ENCODE measurements at regions not wholly inside any gene's neighbourhood (a gene's known extent, or its start where the extent isn't known, plus 50 kb on each side); places are given as distances from the start of the nearest gene placed in this dataset.

DNA sequence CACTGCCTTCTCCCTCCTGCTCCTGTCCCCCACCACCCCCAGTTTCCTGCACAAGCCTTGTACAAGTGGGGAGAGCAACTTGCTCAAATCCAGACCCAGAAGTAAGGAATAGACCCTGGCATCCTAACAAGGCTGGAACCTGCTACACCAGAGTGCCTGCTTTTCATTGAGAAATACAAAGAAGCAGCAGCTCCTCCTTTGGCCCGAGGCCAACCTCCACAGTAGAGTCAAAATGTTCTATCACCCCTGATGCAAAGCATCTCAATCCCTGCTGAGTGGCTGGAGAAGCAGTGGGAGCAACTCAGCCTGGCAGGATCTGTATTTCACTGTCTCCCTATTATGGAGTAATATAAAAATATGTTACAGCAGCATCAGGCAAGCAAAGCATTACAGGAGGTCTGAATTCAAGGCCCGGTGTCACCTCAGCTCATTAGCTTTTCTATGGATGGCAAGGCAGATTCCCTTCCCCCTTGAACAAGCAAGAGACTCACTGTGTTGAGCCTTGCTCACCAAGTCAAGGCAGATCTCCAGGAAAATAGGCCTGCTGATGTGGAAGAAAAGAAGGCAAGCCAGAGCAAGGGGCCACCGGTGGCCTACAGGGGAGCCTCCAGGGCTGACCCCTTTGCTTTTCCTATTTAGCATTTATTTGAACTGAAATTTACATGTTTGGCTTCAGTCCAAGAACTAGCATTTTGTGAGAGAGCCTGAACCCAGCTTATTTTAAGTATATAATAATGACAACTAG lies 186.3 kb upstream of the EGLN3 start:
- no peak overlapping the region for H3K27ac ChIP-seq (ENCODE audit: insufficient read depth, low read depth, low read length)
- no peaks in the 10 kb centered on the region for H3K4me1 ChIP-seq (ENCODE audit: control insufficient read depth, extremely low read depth, insufficient read depth, low read length)
- H3K9ac ChIP-seq (replicated peaks; ENCODE audit: extremely low read depth, insufficient read depth, low read length), result no peak overlapping the region
- no peak overlapping the region for H2AFZ ChIP-seq (ENCODE audit: low read depth, low read length)
- H3K79me2 ChIP-seq (ENCODE audit: control insufficient read depth, insufficient read depth, low read length), result no peaks in the 10 kb centered on the region
- H3K36me3 ChIP-seq (ENCODE audit: control insufficient read depth in 2 of 2, extremely low read depth in 1 of 2, insufficient read depth in 2 of 2, low read length in 2 of 2), result no peaks in the 10 kb centered on the region
- no peak overlapping the region for H3K4me2 ChIP-seq (ENCODE audit: insufficient read depth, low read length)
- POLR2A ChIA-PET, result no interaction called here
- no peaks in the 10 kb centered on the region for H4K20me1 ChIP-seq (replicated peaks; ENCODE audit: control insufficient read depth, extremely low read depth, insufficient read depth, low read length)
- intact Hi-C loops (cut with micrococcal nuclease), result no loop called here
- H3K27me3 ChIP-seq (ENCODE audit: control insufficient read depth in 2 of 2, insufficient read depth in 2 of 2, low read length in 2 of 2), result no peaks in the 10 kb centered on the region
- no peaks in the 10 kb centered on the region for H3K9me3 ChIP-seq (replicated peaks; ENCODE audit: control insufficient read depth, insufficient read depth, low read length)
- DNase-seq (ENCODE audit: low read depth, low spot score) (no peak), FAIRE-seq (no peak)
- H3K9me1 ChIP-seq (replicated peaks; ENCODE audit: control insufficient read depth, extremely low read depth, insufficient read depth, low read length), result no peaks in the 10 kb centered on the region
- CTCF ChIA-PET, result no interaction called here
- no TSS peak for BruUV-seq (replicated peaks)
- H3K4me3 ChIP-seq (replicated peaks in 1 of 3; ENCODE audit: insufficient read depth in 1 of 3, low read depth in 1 of 3, low read length in 3 of 3), result no peak overlapping the region
- TF ChIP-seq, protein P1, sequence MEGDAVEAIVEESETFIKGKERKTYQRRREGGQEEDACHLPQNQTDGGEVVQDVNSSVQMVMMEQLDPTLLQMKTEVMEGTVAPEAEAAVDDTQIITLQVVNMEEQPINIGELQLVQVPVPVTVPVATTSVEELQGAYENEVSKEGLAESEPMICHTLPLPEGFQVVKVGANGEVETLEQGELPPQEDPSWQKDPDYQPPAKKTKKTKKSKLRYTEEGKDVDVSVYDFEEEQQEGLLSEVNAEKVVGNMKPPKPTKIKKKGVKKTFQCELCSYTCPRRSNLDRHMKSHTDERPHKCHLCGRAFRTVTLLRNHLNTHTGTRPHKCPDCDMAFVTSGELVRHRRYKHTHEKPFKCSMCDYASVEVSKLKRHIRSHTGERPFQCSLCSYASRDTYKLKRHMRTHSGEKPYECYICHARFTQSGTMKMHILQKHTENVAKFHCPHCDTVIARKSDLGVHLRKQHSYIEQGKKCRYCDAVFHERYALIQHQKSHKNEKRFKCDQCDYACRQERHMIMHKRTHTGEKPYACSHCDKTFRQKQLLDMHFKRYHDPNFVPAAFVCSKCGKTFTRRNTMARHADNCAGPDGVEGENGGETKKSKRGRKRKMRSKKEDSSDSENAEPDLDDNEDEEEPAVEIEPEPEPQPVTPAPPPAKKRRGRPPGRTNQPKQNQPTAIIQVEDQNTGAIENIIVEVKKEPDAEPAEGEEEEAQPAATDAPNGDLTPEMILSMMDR (IDR thresholded peaks at IDR 0.05; ENCODE audit: extremely low read depth in 1 of 2, insufficient read depth in 1 of 2, low read depth in 1 of 2, low read length in 2 of 2), result no peak
- TF ChIP-seq POLR2A (IDR thresholded peaks at IDR 0.05; ENCODE audit: low read depth, low read length) (no peak), POLR2AphosphoS5 (IDR thresholded peaks at IDR 0.05; ENCODE audit: insufficient read depth, low read depth, low read length) (no peak), EZH2 (IDR thresholded peaks at IDR 0.05; ENCODE audit: borderline replicate concordance, low read depth, low read length, severe bottlenecking) (no peak), GATA2 (IDR thresholded peaks at IDR 0.05; ENCODE audit: insufficient read depth, insufficient read length, low read depth, low read length) (no peak), JUN (IDR thresholded peaks at IDR 0.05; ENCODE audit: borderline replicate concordance, insufficient read depth, insufficient read length, low read depth) (no peak), MYC (IDR thresholded peaks at IDR 0.05; ENCODE audit: low read depth, low read length) (no peak), FOS (IDR thresholded peaks at IDR 0.05; ENCODE audit: borderline replicate concordance, insufficient read depth, low read length) (no peak)
- TF ChIP-seq, protein P2, sequence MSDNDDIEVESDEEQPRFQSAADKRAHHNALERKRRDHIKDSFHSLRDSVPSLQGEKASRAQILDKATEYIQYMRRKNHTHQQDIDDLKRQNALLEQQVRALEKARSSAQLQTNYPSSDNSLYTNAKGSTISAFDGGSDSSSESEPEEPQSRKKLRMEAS (IDR thresholded peaks at IDR 0.05; ENCODE audit: insufficient read depth, insufficient read length), result no peak
- dilution Hi-C loops (cut with MboI; ENCODE audit: extremely low pct_ligation_motif_present, low sequenced_read_pairs), result no loop called here

Measured in endothelial cell of umbilical vein (primary cell).